NOMO-1 treated with dmso at 0.1 percent for 144 hours (cell line): ENCODE measurements at regions not wholly inside any gene's neighbourhood (a gene's known extent, or its start where the extent isn't known, plus 50 kb on each side); places are given as distances from the start of the nearest gene placed in this dataset.
"Not testable (repeated sequence)": the region's sequence is repeated elsewhere in the genome, so short reads cannot be mapped to it uniquely, and the experiment has no call there.

Source experiments
- DNase-seq: peaks from one replicate; lab custom pipeline; 2025; ENCODE audit not compliant: unreplicated experiment; lab: John Stamatoyannopoulos, UW

DNA sequence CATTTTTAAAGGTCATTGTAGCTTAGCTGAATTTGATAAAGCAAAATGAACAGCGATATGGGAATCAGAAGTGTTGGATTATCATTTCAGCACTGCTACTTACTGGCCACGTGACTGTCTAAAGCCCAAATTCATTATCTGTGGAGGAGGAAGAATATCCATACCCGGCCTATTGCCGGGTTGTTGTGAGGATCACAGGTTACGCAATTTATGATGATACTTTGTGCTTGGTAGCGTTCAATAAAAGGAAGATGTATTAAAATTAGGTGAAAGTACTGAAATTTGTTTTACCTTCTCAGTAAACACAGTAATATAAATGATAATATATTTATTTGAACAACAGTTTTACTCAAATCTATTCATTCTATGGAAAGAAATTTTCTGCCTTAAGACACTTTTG is 1540.2 kb downstream of the ADGRL3 start:
- DNase-seq = no peak

DNA sequence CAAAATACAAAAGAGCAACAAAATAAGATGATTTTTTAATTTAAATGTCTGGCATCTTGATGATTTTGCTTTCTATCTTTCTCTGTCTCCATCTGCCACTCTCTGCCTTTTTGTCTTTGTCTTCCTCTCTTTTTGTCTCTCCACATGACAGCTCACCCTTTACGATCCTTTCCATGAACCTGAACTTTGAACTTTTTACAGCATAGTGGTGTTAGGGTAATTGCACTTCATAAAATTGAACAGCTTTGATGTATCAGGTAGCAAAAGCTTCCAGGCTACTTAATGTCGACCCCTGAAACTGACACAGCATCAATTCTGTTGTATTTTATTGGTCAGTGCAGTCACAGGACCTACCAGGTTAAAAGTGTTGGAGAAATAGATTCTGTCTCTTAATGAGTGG is 1517.0 kb downstream of the ADGRL3 start:
- DNase-seq = no peak

DNA sequence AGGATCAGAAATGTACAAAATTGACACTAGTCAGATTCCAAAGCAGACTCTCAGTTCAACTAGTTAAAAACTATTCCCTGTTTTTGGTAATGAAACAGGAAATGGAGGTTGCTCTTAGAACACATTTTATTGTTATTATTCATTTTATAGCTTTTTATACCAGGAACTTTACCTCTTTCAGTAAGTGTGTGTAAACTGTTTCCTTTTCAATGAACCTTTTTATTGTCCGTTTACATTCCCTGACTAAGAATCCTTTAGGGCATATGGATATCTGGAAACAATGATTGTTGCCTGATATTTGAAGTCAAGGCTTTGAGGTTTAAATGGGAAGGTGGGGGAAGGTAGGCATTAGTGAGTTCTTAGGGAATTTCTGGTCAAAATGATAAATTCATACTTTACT is 1511.4 kb downstream of the ADGRL3 start:
- DNase-seq = no peak

DNA sequence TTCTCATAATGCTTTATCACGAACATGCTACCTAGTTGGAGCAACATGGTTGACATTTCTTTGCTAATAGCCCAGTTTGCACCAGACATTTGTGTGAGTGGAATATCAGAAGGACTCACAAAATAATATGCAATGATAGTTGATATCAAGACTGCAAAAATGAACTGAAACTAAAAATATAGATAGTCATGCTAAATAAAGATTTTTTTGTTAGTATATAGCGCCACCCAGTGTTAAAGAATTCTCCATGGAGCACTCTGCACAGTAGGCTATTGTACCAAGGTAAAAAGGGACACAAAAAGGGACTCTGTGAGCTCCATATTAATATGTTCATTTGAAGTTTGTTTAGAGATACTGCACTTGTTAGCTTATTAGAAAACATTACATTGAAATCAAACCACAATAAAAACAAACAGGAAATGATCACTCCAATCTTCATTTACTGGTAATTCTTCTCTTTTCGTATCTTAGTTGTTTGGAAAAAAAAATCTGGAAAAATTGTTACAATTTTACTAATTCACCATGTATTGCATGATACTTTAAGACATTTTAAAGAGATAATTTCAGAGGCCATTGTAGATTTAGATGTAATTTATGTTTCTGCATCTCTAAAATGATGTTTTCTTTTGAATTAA is 1509.6 kb downstream of the ADGRL3 start:
- peak; percentile 26 for DNase-seq

DNA sequence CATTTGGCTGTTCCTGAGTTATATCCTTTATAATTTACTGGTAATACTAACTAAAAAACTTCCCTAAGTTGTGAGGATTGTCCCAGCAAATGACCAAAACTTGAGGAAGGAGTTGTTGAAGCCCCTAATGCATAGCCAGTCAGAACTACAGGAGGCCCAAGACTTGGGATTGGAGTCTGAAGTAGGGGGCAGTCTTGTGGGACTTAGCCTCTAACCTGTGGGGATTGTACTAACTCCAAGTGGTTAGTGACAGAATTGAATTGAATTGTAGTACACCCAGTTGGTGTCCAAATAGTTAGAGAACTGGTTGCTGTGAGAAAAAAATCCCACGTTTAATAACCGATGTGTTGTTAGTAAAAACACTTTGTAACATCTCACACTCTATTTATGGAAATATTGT is 1506.3 kb downstream of the ADGRL3 start:
- DNase-seq = no peak

DNA sequence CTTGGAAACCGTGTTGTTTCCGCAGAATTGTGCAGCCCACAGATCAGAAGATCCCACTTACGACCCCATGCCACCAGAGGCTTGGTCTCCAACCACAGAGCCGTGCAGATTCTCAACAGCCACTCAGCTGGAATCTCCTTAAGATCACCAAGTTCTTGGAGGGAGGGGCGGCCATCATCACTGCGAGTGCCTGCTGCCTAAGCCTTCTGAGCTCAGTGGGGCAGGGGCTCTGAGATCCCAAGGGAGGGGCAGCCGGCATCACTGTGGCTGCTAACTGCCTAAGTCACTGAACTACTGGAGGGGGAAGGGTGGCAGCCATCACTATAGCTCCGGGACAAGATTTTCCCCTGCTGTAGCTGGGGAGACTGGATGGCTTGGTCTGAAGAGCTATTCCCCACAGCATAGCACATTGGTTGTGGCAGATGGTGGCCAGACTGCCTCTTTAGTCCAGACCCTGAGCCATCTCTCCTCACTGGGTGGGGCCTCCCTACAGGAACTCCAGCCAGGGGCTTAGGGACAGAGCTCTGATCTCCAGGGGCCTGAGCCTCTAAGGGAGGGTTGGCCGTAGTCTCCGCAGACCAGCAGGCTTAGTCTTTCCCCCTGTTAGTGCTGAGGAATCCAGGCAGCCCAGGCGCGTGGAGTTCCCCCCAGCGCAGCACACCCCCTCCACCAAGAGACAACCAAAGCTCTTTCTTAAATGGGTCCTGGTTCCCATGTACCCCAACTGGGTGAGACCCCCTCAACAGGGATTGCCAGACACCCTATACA is 1483.9 kb downstream of the ADGRL3 start:
- no peak for DNase-seq

DNA sequence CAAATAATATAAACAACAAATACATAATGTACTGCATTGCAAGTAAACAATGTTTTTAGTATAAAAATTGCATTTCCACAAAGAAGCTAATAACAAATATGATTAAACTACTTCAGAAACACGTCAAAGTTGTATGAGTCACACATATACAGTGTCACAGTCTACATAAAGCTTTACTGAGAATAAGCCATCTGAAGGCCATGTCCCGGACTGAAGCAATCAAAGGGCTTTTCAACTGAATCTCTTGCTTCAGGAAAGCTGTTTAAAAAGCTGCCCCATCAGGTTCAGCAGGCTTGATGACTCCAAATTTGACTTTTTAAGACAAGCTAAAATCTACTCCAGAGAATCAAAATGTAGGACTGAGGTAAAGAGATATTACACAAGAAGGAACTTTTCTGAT is 1476.8 kb downstream of the ADGRL3 start:
- no peak for DNase-seq

DNA sequence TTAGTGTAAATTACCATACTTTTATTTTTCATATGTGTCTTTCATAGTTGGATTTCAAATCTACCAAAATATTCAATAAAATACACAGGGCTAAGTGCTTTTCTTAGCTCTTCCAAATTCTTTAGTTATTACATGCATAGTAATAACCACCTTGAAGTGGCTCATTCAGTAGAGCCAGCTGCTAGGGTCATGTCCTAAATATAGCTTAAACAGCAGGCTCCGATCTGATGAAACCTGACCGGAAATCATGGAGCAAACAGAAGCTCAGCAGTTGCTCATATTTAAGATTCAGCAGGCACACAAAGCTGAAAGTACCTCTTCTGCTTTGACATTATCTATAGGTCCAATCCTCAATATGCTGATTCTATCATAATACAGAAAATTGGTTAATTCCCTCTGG is 1470.4 kb downstream of the ADGRL3 start:
- DNase-seq = peak; percentile 30

DNA sequence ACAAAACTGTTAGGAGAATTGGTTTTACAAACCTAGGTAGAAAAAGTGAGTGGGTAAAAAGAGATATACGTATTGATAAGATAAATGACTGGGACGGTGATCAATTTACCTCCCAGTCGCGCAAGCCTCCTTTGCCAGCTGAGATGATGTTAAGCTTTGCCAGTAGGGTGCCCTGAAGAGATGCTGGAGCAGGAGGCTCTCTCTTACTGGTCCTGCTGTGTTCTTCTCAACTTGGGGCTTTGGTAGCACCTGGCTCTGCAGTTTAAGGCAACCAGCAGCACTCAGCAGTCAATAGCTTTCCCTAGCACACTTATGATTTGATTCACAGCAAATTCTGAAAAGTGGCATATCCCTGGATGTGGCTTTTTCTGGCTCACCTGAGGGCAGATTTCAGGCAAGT is 1461.7 kb downstream of the ADGRL3 start:
- no peak for DNase-seq

DNA sequence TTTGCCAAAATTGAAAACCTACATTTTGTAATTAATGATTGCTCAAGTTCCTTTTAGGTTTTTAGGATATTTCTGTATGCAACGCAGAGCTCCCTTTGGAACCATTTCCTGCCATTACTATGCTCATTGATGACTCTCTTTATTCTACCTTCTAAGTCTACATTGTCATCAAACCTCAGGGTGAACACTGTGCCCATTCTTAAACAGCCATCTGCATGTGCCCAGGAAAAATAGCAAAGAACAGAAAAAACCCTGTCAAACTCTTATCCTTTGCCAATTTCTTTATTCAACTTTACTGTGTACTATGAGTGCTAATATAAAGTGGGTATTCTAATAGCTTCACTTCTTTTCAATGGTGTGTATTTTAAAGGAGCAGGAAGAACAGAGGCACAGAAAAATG is 1455.9 kb downstream of the ADGRL3 start:
- no peak for DNase-seq

DNA sequence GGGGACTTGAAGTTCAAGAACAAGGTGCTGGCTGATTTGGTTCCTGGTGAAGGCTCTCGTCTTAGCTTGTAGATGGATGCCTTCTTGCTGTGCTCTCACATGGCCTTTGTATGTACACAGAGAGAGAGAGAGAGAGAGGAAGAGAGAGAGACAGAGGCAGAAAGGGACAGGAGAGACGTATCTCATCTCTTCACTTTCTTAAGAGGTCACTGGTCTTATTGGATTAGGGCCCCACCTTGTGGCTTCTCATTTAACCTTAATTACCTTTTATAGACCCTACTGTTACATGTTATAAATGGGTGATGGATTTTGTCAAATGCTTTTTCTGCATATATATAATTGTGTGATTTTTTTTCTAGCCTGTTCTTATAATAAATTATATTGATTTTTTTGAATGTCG is 1444.2 kb downstream of the ADGRL3 start:
- peak; percentile 34 for DNase-seq

DNA sequence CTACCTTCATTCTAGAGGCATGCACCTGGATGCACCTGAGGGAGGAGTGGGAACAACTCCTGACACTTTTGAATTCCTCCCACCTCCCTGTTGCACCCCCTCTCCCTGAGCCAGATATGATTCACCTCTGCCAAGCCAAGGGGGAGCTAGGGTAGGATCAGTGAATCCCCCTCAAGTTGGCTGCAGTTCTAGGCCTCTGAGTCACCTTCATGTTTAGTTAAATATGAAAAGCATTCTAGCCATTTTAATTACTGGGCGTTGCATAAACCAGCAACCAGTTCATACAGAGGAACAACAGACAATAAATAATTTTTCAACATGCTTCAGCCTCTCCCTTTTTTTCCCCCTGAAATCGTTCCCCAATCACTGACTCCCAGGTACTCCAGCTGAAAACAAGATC is 1440.2 kb downstream of the ADGRL3 start:
- no peak for DNase-seq

DNA sequence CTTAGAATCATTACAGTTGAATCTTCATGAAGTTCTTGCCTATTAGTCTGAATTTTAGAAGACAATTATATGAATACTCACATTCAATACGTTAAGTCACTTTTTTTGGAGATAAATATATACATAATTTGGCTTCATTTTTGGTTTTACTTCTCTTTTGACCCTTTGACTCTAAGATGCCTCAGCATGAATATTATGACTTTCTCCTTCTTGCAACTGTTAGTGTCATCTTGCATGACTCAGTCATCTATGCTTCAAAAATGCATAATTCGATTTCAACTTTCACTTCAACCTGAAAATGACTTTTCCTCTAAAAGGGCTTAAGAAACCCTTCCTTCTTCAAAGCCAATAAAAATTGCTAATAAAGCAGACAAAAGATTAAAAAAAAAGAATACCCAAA is 1427.5 kb downstream of the ADGRL3 start:
- no peak for DNase-seq

DNA sequence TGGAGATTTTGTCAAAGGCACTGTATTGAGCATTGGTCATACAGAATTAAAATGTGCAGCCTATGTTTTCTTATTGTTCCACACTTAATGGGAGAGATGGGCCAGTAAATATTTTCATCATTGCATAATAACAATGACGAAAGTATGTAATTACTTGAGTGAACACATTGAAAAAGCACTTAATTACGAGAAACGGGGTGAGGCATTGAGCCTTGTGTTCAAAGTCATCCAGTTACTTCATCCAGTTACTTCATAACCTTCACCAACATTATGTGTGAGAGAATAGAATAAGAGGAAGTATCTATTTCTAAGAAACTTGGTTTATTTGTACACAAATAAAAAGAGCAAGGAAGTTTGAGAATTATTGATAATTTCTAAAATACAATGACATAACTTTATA is 1427.0 kb downstream of the ADGRL3 start:
- DNase-seq = peak; percentile 37

DNA sequence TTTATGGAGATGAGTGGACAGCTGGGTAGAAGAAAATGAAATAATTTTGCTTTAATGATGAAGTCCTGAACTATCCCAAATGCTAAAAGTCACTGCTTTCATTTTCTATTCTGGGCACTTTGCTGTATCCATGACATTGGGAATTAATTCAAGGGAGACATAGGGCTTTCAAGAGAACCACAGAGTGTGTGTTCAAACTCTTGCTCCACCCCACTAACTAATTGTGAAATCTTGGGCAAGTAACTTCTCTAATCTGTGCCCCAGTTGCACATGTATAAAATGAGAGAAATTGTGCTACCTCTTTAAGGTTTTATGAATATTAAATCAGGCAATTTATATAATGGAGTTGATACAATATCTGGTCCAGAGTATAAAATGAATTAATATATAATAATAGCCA is 1422.0 kb downstream of the ADGRL3 start:
- peak; percentile 57 for DNase-seq

DNA sequence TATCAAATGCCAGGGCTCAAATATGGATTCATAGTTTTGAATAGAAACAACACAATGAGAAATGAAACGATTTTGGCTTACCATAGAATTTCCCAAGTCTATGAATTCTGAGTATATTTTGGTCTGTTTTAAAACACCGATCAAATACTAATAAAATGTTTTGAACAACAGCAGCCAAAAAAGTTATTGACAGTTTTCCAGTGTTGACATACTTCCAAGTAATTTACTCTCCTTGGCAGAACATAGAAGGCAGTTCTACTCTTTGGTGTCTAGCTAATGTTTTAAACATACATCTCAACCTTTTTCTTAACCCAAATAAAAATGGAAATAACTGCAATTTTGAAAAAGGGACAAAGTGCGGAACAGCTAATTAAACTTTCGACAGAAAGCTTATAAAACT is 1419.8 kb downstream of the ADGRL3 start:
- DNase-seq = no peak

DNA sequence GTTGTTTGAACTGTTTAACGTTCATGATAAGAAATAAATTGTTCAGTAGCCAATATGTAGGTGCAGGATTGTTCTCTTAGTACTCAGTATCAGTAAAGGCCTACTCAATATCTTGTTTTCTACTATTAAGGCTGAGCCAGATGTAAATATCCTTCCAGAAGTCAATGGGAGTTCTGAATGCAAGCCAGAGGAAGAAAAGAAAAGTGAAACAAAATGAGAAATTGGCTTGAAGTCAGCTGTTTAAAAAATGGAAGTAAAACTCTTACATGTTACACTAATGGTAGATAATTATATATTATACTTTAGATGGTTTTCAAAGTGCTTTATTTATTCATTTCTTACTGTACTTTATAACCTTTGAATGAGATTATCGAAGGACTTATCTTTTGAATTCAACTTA is 1417.9 kb downstream of the ADGRL3 start:
- DNase-seq = no peak

DNA sequence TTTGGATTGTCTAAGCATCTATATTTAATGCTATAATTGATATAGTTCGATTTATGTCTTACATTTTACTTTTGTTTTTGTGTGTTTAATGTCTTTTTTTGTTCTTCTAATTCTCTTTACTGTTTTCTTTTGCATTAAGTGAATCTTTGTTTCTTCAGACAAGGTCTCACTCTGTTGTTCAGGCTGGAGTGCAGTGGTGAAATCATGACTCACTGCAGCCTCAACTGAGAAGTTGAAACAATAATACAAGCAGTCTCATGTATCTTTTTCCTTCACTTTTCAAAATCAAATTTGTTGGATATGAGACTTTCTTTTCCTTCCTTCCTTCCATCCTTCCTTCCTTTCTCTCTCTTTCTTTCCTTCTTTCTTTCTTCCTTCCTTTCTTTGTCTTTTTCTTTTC is 1401.6 kb downstream of the ADGRL3 start:
- DNase-seq = no peak

DNA sequence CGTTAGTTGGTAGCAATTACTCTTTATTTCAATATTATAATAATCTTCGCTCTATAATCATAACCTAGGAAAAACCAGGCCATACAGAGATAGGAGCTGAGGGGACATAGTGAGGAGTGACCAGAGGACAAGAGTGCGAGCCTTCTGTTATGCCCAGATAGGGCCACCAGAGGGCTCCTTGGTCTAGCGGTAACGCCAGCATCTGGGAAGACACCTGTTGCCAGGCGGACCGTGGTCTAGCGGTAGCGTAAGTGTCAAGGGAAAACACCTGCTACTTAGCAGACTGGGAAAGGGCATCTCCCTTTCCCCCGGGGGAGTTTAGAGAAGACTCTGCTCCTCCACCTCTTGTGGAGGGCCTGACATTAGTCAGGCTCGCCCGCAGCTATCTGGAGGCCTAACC is 1395.1 kb downstream of the ADGRL3 start:
- not testable (repeated sequence) for DNase-seq

DNA sequence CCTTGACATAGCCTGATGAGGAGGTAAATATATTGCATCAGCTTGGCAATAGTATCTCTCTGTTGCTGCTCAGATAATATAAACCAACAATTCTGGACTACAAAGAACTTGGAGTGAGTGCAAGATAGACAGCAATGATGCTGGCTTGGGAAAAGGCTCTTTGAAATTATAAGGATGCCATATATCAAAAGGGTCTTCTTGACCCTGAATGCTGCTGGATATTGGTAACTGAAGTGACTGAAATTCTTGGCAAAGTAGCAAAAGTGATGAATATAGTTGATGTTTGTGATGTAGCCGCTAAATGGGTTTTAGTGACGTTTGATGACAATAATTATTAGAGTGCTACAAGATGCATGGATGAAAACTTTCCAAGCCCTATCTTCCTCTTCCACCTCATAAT is 1391.6 kb downstream of the ADGRL3 start:
- DNase-seq = no peak

DNA sequence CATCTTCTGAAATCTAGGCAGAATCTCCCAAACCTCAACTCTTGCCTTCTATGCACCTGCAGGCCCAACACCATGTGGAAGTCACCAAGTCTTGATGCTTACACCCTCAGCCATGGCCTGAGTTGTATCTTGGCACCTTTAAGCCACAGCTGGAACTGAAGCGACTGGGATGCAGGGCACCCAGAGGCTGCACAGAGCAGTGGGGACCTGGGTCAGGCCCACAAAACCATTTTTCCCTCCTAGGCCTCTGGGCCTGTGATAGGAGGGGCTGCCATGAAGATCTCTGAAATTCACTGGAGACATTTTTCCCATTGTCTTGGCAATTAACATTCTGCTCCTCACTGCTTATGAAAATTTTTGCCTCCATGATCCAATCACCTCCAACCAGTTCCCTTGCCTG is 1388.5 kb downstream of the ADGRL3 start:
- DNase-seq = no peak

DNA sequence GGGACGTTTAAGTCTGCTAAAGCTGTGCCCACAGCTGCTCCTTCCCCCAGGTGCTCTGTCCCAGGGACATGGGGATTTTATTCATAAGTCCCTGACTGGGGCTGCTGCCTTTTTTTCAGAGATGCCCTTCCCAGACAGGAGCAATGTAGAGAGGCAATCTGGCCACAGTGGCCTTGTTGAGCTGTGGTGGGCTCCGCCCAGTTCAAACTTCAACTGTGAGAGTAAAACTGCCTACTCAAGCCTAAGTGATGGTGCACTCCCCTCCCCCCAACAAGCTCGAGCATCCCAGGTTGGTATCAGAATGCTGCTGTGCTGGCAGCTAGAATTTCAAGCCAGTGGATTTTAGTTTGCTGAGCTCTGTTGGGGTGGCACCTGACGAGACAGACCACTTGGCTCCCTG is 1371.4 kb downstream of the ADGRL3 start:
- DNase-seq = no peak

DNA sequence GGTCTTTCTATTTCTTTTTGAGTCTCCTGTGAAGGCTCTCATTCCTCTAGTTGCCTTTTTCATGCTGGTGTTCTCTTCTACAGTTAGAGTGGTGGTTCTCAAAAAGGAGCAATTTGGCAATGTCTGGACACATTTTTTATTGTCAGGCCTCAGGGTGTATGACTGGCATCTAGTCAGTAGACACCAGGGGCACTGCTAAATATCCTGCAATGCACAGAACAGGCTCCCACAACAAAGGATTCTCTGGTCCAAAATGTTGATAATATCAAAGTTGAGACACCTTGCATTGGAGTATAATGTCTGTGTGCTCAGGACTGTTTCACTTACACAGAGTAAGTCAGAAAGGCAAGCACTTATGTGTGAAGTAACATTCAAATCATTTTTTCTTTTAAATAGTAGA is 1360.7 kb downstream of the ADGRL3 start:
- no peak for DNase-seq
